Sigmoid colon (tissue), 4 donors: ENCODE measurements at regions not wholly inside any gene's neighbourhood (a gene's known extent, or its start where the extent isn't known, plus 50 kb on each side); places are given as distances from the start of the nearest gene placed in this dataset.

Experiments used
- CTCF ChIP-seq, 4 experiments: fragments of 450-650 bp in 3 of 4; fragments of 200-600 bp in 1 of 4; IDR thresholded peaks; one replicate each; pipeline ENCODE4 v1.5.1; 2016 to 2019; ENCODE audit warnings: antibody characterized with exemption in 4 of 4, mild to moderate bottlenecking in 3 of 4, moderate library complexity in 2 of 4
- EP300 ChIP-seq, 4 donors: sonication (generic); formaldehyde crosslinking; IDR thresholded peaks; one replicate each; pipeline ENCODE4 v1.6.1; 2017; ENCODE audit warnings: antibody characterized with exemption in 4 of 4
- POLR2A ChIP-seq, 2 donors: fragments of 450-650 bp; IDR thresholded peaks; one replicate each; pipeline ENCODE4 v1.6.1; 2016; ENCODE audit warnings: antibody characterized with exemption in 2 of 2, mild to moderate bottlenecking in 2 of 2, moderate library complexity in 2 of 2
- POLR2AphosphoS5 ChIP-seq, 4 donors: sonication (generic); formaldehyde crosslinking; IDR thresholded peaks; one replicate each; pipeline ENCODE4 v1.6.1; 2017; ENCODE audit warnings: antibody characterized with exemption in 4 of 4

GRCh38 chr21:16968436-16968835, 544.4 kb upstream of the CXADR start:
- no peak for TF ChIP-seq CTCF (IDR thresholded peaks at IDR 0.05)
- TF ChIP-seq POLR2A (IDR thresholded peaks at IDR 0.05) = no peak
- no peak for TF ChIP-seq POLR2AphosphoS5 (IDR thresholded peaks at IDR 0.05)
- TF ChIP-seq EP300 (IDR thresholded peaks at IDR 0.05) = no peak
